ENCODE measurements at regions not wholly inside any gene's neighbourhood (a gene's known extent, or its start where the extent isn't known, plus 50 kb on each side); places are given as distances from the start of the nearest gene placed in this dataset.
"Not testable (repeated sequence)": the region's sequence is repeated elsewhere in the genome, so short reads cannot be mapped to it uniquely, and the experiment has no call there.

DNA sequence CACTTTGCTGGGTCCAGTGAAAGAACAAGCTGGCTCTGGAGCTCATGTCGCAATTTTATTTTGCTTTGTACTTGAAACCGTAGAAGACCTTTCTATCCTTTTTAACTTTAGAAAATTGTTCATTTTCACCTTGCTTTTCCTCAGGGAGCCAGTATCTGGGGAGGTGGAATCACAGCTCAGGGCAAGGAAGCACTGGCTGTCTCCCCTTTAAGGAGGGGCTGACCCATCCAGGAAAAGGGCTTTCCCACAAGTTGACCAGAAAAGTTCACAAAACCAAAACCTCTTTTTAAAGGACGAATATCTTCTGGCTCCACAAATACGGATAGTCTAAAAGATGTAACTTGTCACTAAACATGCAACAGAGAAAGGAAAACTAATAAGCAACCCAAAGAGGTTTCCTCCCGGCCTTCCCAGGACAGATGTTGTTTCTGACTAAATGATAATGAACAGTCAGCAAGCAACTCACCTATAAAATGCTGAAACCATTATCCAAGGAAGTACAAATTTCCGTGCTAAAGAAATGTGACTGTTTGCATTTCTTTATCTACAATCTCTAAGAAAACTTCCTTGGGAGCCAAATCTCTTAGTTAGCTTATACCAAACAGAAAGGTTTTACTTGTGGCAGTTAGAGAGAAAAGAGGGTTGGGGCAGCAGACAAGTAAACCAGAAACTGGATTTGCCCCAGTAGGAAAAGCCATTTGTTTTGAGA is 278.2 kb downstream of the PLK2 start:
- Histone ChIP-seq H3K9me3 (no peaks in the 10 kb centered on the region), H3K4me3 (ENCODE audit: control insufficient read depth in 1 of 2, extremely low read depth in 1 of 2, low read length in 1 of 2) (no peak overlapping the region), H3K27me3 (replicated peaks in 1 of 2; ENCODE audit: control insufficient read depth in 2 of 2, extremely low read depth in 1 of 2, insufficient read depth in 2 of 2, low read length in 1 of 2) (no peaks in the 10 kb centered on the region), H3K27ac (ENCODE audit: low read length) (no peak overlapping the region), H3K4me1 (ENCODE audit: control insufficient read depth in 1 of 2, extremely low read depth in 1 of 2, insufficient read depth in 2 of 2, low read length in 2 of 2) (no peaks in the 10 kb centered on the region), H3K36me3 (ENCODE audit: control insufficient read depth in 2 of 2, extremely low read depth in 1 of 2, insufficient read depth in 1 of 2, low read length in 1 of 2) (no peaks in the 10 kb centered on the region)
- no peak for ATAC-seq (replicated peaks in 1 of 4)
- WGBS (ENCODE audit: insufficient coverage) = 60% methylated on average over 1 of the region's 6 CpGs
- Mint-ChIP-seq H3K36me3 (no peaks in the 10 kb centered on the region), H3K4me1 (no peaks in the 10 kb centered on the region), H3K27ac (no peak overlapping the region), H3K9me3 (no peaks in the 10 kb centered on the region), H3K27me3 (peaks cover 0 to 1% of the 10 kb centered on the region in 2 donors), H3K4me3 (no peak overlapping the region)
- no peak for DNase-seq
- ChIA-PET CTCF (no interaction called here), POLR2A (interaction anchor here in 1 of 2 donors (0.6 kb wide), 1 partner anchor 161 kb away, joined by 3 read pairs; no protein-coding TSS in a partner anchor)

DNA sequence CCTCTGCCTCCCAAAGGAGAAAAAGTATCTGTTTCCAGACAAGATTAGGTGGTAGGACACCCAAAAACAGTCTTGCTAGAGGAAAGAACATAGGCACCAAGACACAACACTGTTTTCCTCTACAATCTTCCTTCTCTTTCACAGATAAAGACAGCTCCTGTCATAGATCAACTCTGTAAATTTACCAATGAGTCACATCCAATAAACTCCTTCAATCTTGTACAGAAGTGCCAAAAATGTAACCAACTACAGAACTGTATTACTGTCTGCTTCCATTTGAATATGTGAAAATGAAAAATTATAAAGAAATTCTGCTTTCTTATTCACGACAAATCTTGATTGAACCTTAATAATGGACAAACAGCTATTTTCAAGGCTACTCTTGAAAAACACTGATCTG is 286.9 kb downstream of the PLK2 start:
- Mint-ChIP-seq H3K27me3 (peaks cover 3 to 4% of the 10 kb centered on the region in 2 donors), H3K9me3 (no peaks in the 10 kb centered on the region), H3K27ac (no peak overlapping the region), H3K4me1 (no peaks in the 10 kb centered on the region), H3K4me3 (no peak overlapping the region), H3K36me3 (no peaks in the 10 kb centered on the region)
- no peaks in the 10 kb centered on the region for H3K36me3 ChIP-seq (ENCODE audit: control insufficient read depth in 2 of 2, extremely low read depth in 1 of 2, insufficient read depth in 1 of 2, low read length in 1 of 2)
- POLR2A ChIA-PET = interaction anchor here (0.5 to 0.6 kb wide), 2 partner anchors 30 to 48 kb away, joined by 3 to 4 read pairs; no protein-coding TSS in a partner anchor
- H3K27me3 ChIP-seq (replicated peaks in 1 of 2; ENCODE audit: control insufficient read depth in 2 of 2, extremely low read depth in 1 of 2, insufficient read depth in 2 of 2, low read length in 1 of 2) = no peaks in the 10 kb centered on the region
- H3K9me3 ChIP-seq = no peaks in the 10 kb centered on the region
- H3K27ac ChIP-seq (ENCODE audit: low read length) = no peak overlapping the region
- H3K4me3 ChIP-seq (ENCODE audit: control insufficient read depth in 1 of 2, extremely low read depth in 1 of 2, low read length in 1 of 2) = no peak overlapping the region
- no CpG with 5 or more reads among the region's 1 CpG for WGBS (ENCODE audit: insufficient coverage)
- no peak for DNase-seq
- ATAC-seq (replicated peaks in 1 of 4) = no peak
- CTCF ChIA-PET = no interaction called here
- H3K4me1 ChIP-seq (ENCODE audit: control insufficient read depth in 1 of 2, extremely low read depth in 1 of 2, insufficient read depth in 2 of 2, low read length in 2 of 2) = no peaks in the 10 kb centered on the region

DNA sequence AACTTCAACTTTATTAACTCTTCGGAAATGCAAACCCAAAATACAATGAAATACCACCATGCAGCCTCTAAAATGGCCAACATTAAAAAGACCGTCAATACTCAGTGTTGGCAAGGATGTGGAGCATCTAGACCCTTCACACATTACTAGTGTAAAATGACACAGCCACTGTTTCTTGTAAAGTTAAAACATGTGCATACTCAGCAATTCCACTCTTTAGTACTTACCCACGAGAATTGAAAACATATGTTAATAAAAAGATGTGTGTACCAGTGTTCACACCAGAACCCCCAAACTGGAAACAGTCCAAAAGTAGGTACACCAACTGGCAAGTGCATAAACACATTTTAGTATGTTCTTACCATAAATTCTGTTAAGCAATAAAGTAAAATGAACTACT is 294.7 kb downstream of the PLK2 start:
- H3K9me3 Mint-ChIP-seq = no peaks in the 10 kb centered on the region
- DNase-seq = no peak
- H3K27ac ChIP-seq (ENCODE audit: low read length) = no peak overlapping the region
- no peaks in the 10 kb centered on the region for H3K4me1 Mint-ChIP-seq
- ATAC-seq (replicated peaks in 1 of 4) = no peak
- H3K27me3 ChIP-seq (replicated peaks in 1 of 2; ENCODE audit: control insufficient read depth in 2 of 2, extremely low read depth in 1 of 2, insufficient read depth in 2 of 2, low read length in 1 of 2) = peaks cover 0 to 3% of the 10 kb centered on the region in 2 experiments
- no peaks in the 10 kb centered on the region for H3K36me3 Mint-ChIP-seq
- H3K4me3 ChIP-seq (ENCODE audit: control insufficient read depth in 1 of 2, extremely low read depth in 1 of 2, low read length in 1 of 2) = no peak overlapping the region
- H3K9me3 ChIP-seq = no peaks in the 10 kb centered on the region
- H3K27me3 Mint-ChIP-seq = peaks cover 0 to 5% of the 10 kb centered on the region in 2 donors
- WGBS (ENCODE audit: insufficient coverage) = no CpG with 5 or more reads among the region's 3 CpGs
- CTCF ChIA-PET = no interaction called here
- POLR2A ChIA-PET = no interaction called here
- no peak overlapping the region for H3K4me3 Mint-ChIP-seq
- no peaks in the 10 kb centered on the region for H3K4me1 ChIP-seq (ENCODE audit: control insufficient read depth in 1 of 2, extremely low read depth in 1 of 2, insufficient read depth in 2 of 2, low read length in 2 of 2)
- H3K27ac Mint-ChIP-seq = no peak overlapping the region
- H3K36me3 ChIP-seq (ENCODE audit: control insufficient read depth in 2 of 2, extremely low read depth in 1 of 2, insufficient read depth in 1 of 2, low read length in 1 of 2) = no peaks in the 10 kb centered on the region

DNA sequence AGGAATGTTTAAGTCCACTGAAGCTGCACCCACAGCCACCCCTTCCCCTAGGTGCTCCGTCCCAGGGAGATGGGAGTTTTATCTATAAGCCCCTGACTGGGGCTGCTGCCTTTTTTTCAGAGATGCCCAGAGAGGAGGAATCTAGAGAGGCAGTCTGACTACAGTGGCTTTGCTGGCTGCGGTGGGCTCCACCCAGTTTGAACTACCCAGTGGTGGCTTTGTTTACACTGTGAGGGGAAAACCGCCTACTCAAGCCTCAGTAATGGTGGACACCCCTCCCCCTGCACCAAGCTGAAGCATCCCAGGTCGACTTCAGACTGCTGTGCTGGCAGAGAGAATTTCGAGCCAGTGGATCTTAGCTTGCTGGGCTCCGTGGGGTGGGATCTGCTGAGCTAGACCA is 298.0 kb downstream of the PLK2 start:
- H3K27ac Mint-ChIP-seq; POLR2A ChIA-PET; H3K27me3 ChIP-seq (replicated peaks in 1 of 2; ENCODE audit: control insufficient read depth in 2 of 2, extremely low read depth in 1 of 2, insufficient read depth in 2 of 2, low read length in 1 of 2); H3K9me3 ChIP-seq; ATAC-seq (replicated peaks in 1 of 4); H3K27me3 Mint-ChIP-seq; H3K4me3 ChIP-seq (ENCODE audit: control insufficient read depth in 1 of 2, extremely low read depth in 1 of 2, low read length in 1 of 2); H3K4me1 ChIP-seq (ENCODE audit: control insufficient read depth in 1 of 2, extremely low read depth in 1 of 2, insufficient read depth in 2 of 2, low read length in 2 of 2); H3K36me3 ChIP-seq (ENCODE audit: control insufficient read depth in 2 of 2, extremely low read depth in 1 of 2, insufficient read depth in 1 of 2, low read length in 1 of 2); H3K4me3 Mint-ChIP-seq; H3K4me1 Mint-ChIP-seq; H3K9me3 Mint-ChIP-seq; H3K27ac ChIP-seq (ENCODE audit: low read length); CTCF ChIA-PET; H3K36me3 Mint-ChIP-seq: not testable (repeated sequence)
- WGBS (ENCODE audit: insufficient coverage) = 50% methylated on average over 4 of the region's 6 CpGs
- DNase-seq = peak in 1 of 35 experiments; percentile 0

DNA sequence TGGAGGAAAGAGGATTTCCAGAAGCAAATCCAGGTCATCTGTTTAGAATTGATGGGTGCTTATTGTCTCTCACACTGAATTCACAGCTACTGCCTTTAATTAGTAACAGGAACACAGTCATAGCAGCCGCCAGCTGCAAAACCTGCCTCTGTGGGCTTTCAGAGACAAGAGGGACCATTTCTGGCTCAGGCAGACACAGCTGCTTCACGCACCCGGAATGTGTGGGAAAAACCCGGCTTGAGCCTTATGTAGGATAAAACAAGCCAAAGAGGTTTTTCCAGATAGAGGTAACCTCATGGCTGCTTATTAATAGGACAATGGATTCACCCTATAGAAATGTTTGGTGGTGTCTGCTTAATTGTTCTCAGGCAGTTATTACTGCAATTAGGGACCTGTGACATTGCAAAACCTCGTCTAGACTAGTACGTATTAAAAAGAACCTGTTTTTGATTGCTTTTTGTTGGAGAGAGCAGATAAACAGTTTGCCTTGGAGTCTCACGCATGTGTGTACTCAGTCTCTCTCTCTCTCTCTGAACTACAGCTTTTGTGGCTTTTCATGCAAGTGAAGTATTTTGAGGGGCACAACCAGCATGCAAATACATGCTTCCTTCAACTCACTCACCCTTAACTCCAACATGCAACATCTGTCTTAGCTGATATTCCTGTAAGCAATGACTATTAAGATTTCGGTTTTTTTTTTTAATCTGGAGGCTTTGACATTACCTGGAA is 302.7 kb downstream of the PLK2 start:
- Histone ChIP-seq H3K4me1 (ENCODE audit: control insufficient read depth in 1 of 2, extremely low read depth in 1 of 2, insufficient read depth in 2 of 2, low read length in 2 of 2) (no peaks in the 10 kb centered on the region), H3K4me3 (ENCODE audit: control insufficient read depth in 1 of 2, extremely low read depth in 1 of 2, low read length in 1 of 2) (no peak overlapping the region), H3K27ac (ENCODE audit: low read length) (no peak overlapping the region), H3K27me3 (replicated peaks in 1 of 2; ENCODE audit: control insufficient read depth in 2 of 2, extremely low read depth in 1 of 2, insufficient read depth in 2 of 2, low read length in 1 of 2) (peaks cover 0 to 3% of the 10 kb centered on the region in 2 experiments), H3K9me3 (no peaks in the 10 kb centered on the region), H3K36me3 (ENCODE audit: control insufficient read depth in 2 of 2, extremely low read depth in 1 of 2, insufficient read depth in 1 of 2, low read length in 1 of 2) (no peaks in the 10 kb centered on the region)
- Mint-ChIP-seq H3K9me3 (peaks cover 0 to under 1% (median 0%) of the 10 kb centered on the region in 3 donors), H3K27ac (no peak overlapping the region), H3K4me3 (no peak overlapping the region), H3K27me3 (peaks cover 0 to 1% of the 10 kb centered on the region in 2 donors), H3K36me3 (no peaks in the 10 kb centered on the region), H3K4me1 (no peaks in the 10 kb centered on the region)
- POLR2A ChIA-PET = no interaction called here
- no peak for DNase-seq
- CTCF ChIA-PET = no interaction called here
- 50% methylated on average over 2 of the region's 8 CpGs for WGBS (ENCODE audit: insufficient coverage)
- ATAC-seq (replicated peaks in 1 of 4) = no peak

DNA sequence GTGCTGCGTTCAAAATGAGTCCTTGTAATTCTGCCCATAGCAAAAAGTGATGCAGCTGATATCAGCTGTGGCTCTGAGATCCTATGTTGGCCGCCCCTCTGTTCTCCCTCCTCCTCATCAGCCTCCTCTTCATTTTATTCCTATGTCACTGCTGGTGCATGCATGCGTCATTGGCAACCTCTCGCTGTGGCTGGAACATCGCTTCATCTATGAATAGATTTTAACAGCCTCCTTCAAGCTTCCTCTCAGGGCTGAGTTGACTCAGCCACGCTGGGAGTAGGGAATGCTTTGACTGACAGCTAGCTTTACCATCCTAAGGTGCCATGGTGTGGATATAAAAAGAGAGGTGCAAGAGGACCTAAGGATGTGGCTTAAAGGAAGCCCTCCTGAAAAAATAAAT is 303.5 kb downstream of the PLK2 start:
- Histone ChIP-seq H3K4me1 (ENCODE audit: control insufficient read depth in 1 of 2, extremely low read depth in 1 of 2, insufficient read depth in 2 of 2, low read length in 2 of 2) (no peaks in the 10 kb centered on the region), H3K27ac (ENCODE audit: low read length) (no peak overlapping the region), H3K27me3 (replicated peaks in 1 of 2; ENCODE audit: control insufficient read depth in 2 of 2, extremely low read depth in 1 of 2, insufficient read depth in 2 of 2, low read length in 1 of 2) (peaks cover 0 to 3% of the 10 kb centered on the region in 2 experiments), H3K36me3 (ENCODE audit: control insufficient read depth in 2 of 2, extremely low read depth in 1 of 2, insufficient read depth in 1 of 2, low read length in 1 of 2) (no peaks in the 10 kb centered on the region), H3K9me3 (no peaks in the 10 kb centered on the region), H3K4me3 (ENCODE audit: control insufficient read depth in 1 of 2, extremely low read depth in 1 of 2, low read length in 1 of 2) (no peak overlapping the region)
- ChIA-PET POLR2A (interaction anchor here in 1 of 2 donors (0.6 kb wide), 1 partner anchor 931 kb away, joined by 3 read pairs; no protein-coding TSS in a partner anchor), CTCF (no interaction called here)
- Mint-ChIP-seq H3K27ac (no peak overlapping the region), H3K27me3 (peaks cover 0 to 4% of the 10 kb centered on the region in 2 donors), H3K4me1 (no peaks in the 10 kb centered on the region), H3K36me3 (no peaks in the 10 kb centered on the region), H3K9me3 (peaks cover 0 to 3% (median 0%) of the 10 kb centered on the region in 3 donors), H3K4me3 (no peak overlapping the region)
- no peak for ATAC-seq (replicated peaks in 1 of 4)
- 89% methylated on average over 4 of the region's 6 CpGs for whole genome bisulfite sequencing (ENCODE audit: insufficient coverage)
- no peak for DNase-seq
